Heart right ventricle (tissue), 16 donors: ENCODE measurements at regions not wholly inside any gene's neighbourhood (a gene's known extent, or its start where the extent isn't known, plus 50 kb on each side); places are given as distances from the start of the nearest gene placed in this dataset.

Experiments
- ATAC-seq, 8 donors: fragments of 200-7000 bp; cut with Tn5 transposase; one replicate each; pipeline ENCODE4 v1.9.1; 2020; ENCODE audit warnings: mild to moderate bottlenecking in 8 of 8, moderate library complexity in 8 of 8, moderate number of reproducible peaks in 1 of 8
- DNase-seq, 2 donors: peaks; one replicate each; pipeline ENCODE4 v3.0.0-alpha.2; 2020
- H3K27ac ChIP-seq, 10 donors: fragments of 200-600 bp; sonication (generic) in 2 of 10; one replicate each; pipeline versions ENCODE4 v1.5.0 to v1.8.0; 2020 to 2022; ENCODE audit warnings: mild to moderate bottlenecking in 3 of 10
- H3K27me3 ChIP-seq, 7 donors: fragments of 200-600 bp; one replicate each; pipeline ENCODE4 v1.8.0; 2021 to 2022; ENCODE audit warnings: mild to moderate bottlenecking in 2 of 7
- H3K36me3 ChIP-seq, 9 donors: fragments of 200-600 bp; sonication (generic) in 1 of 9; one replicate each; pipeline versions ENCODE4 v1.5.0 to v1.8.0; 2020 to 2022; ENCODE audit warnings: mild to moderate bottlenecking in 2 of 9
- H3K4me1 ChIP-seq, 9 donors: fragments of 200-600 bp; sonication (generic) in 1 of 9; one replicate each; pipeline versions ENCODE4 v1.5.0 to v1.8.0; 2020 to 2022; ENCODE audit warnings: mild to moderate bottlenecking in 4 of 9
- H3K4me3 ChIP-seq, 10 donors: fragments of 200-600 bp; sonication (generic) in 2 of 10; one replicate each; pipeline versions ENCODE4 v1.5.0 to v1.8.0; 2020 to 2022; ENCODE audit warnings: mild to moderate bottlenecking in 7 of 10, moderate library complexity in 2 of 10
- H3K9me3 ChIP-seq, 11 donors: fragments of 200-600 bp in 10 of 11; sonication (generic) in 2 of 11; one replicate each; pipeline versions ENCODE4 v1.5.0 to v1.8.0; 2013 to 2022; ENCODE audit warnings: mild to moderate bottlenecking in 2 of 11, control low read depth in 1 of 11, moderate library complexity in 1 of 11
- CTCF ChIP-seq, 9 donors: fragments of 200-600 bp; sonication (generic) in 2 of 9; IDR thresholded peaks; one replicate each; pipeline versions ENCODE4 v1.5.0 to v1.8.0; 2021 to 2022; ENCODE audit warnings: antibody characterized with exemption in 9 of 9, mild to moderate bottlenecking in 5 of 9, moderate library complexity in 1 of 9
- WGBS, 2 donors: extraction: QIAGEN DNeasy Blood & Tissue Kit; methylation state at CpG; one replicate each; pipeline ENCODE4 v1.1.7; 2013; ENCODE audit warnings: inconsistent platforms in 1 of 2; 5-methylcytosine and 5-hydroxymethylcytosine counted together
- intact Hi-C, 10 donors: fragments of 100-400 bp; cut with DNase I; formaldehyde crosslinking; loops; one replicate each; pipeline versions ENCODE4 v1.11.1 to v1.14.2; 2022
- donor health status: Arrhythmogenic right ventricular cardiomyopathy.
- donor health status: ischemic (EF 13 %, LVEDD 7.1; RV severe dilation, severe dysfunction).
- donor health status: healthy with polysubstance abuse.
- donor health status: DM: no; HTN: yes; CAD: no.
- donor health status: DM: no; HTN: no; CAD: no.
- donor health status: ischemic (EF 25% LVEDD 6.9; RV normal size, moderate dysfunction).
- donor health status: ischemic (EF 25% LVEDD 5.7; RV mildly dilated, moderate dysfunction).
- donor health status: healthy.
- donor health status: DM: yes; HTN: yes; CAD: no.
- donor health status: Ischemic cardiomyopathy.
- donor health status: ischemic (EF 35%, LVEDD 5.7; RV mildly dilated, moderate dysfunction).
- donor health status: nonischemic (EF 11% LVEDD 7.7; RV severe dilation, severe dysfunction).
- donor health status: DM: yes; HTN: yes; CAD: no.
- donor health status: PGD.
- donor health status: ischemic (EF 29% LVEDD 5.4; RV normal size, mild dysfunction).
- donor health status: nonischemic (EF 23%, LVEDD 6.1; RV moderate dilation, normal function).

GRCh38 chr6:53727748-53728147 is 62.2 kb upstream of the KLHL31 start:
- WGBS, 2 donors, result 83 to 93% methylated on average over 5 of the region's 5 CpGs
- DNase-seq, result no peak
- H3K4me3 ChIP-seq, result no peak overlapping the region
- H3K27ac ChIP-seq, result no peak overlapping the region
- intact Hi-C loops, result loop anchor here in 9 of 10 donors (1.0 to 10.0 kb wide), 9 partner anchors 73 to 563 kb away; partner anchors contain the start of gene GCLC (in 1 of the 9)
- H3K9me3 ChIP-seq, result no peaks in the 10 kb centered on the region
- TF ChIP-seq CTCF (IDR thresholded peaks at IDR 0.05), result no peak
- H3K36me3 ChIP-seq, result no peaks in the 10 kb centered on the region
- peaks cover 0 to 10% (median 0%) of the 10 kb centered on the region in 9 donors for H3K4me1 ChIP-seq
- H3K27me3 ChIP-seq, result peaks cover 0 to 6% (median 0%) of the 10 kb centered on the region in 7 donors
- ATAC-seq, result no peak

- 32 to 35% methylated on average over 18 of the region's 18 CpGs for WGBS, 2 donors
- Histone ChIP-seq H3K27me3 (peaks cover 0 to 6% (median 0%) of the 10 kb centered on the region in 7 donors), H3K27ac (no peak overlapping the region), H3K9me3 (no peaks in the 10 kb centered on the region), H3K36me3 (no peaks in the 10 kb centered on the region), H3K4me3 (no peak overlapping the region), H3K4me1 (peaks cover 0 to 10% (median 0%) of the 10 kb centered on the region in 9 donors)
- peak; percentile 79 to 93 (median 89) for ATAC-seq
- peak; percentile 90 to 97 (median 95) for TF ChIP-seq CTCF (IDR thresholded peaks at IDR 0.05)
- peak; percentile 76 to 79 for DNase-seq
- intact Hi-C loops, result loop anchor here in 9 of 10 donors (1.0 to 10.0 kb wide), 9 partner anchors 71 to 561 kb away; partner anchors contain the start of gene GCLC (in 1 of the 9)
Measured at GRCh38 chr6:53725791-53726575, 60.4 kb upstream of the KLHL31 start.

- Histone ChIP-seq H3K36me3 (no peaks in the 10 kb centered on the region), H3K27me3 (peaks cover 0 to 6% (median 0%) of the 10 kb centered on the region in 7 donors), H3K27ac (no peak overlapping the region), H3K9me3 (no peaks in the 10 kb centered on the region), H3K4me3 (no peak overlapping the region), H3K4me1 (peaks cover 0 to 10% (median 0%) of the 10 kb centered on the region in 9 donors)
- intact Hi-C loops, result loop anchor here in 7 of 10 donors (2.0 to 10.0 kb wide), 7 partner anchors 70 to 560 kb away; partner anchors contain the start of gene GCLC (in 1 of the 7)
- ATAC-seq (no peak), DNase-seq (no peak)
- 70 to 100% methylated on average over 1 of the region's 1 CpG for WGBS, 2 donors
- no peak for TF ChIP-seq CTCF (IDR thresholded peaks at IDR 0.05)
Measured at GRCh38 chr6:53724501-53724900, 58.9 kb upstream of the KLHL31 start.

- peaks cover 0 to 6% (median 0%) of the 10 kb centered on the region in 7 donors for H3K27me3 ChIP-seq
- H3K36me3 ChIP-seq, result no peaks in the 10 kb centered on the region
- ATAC-seq (no peak), DNase-seq (no peak)
- H3K4me3 ChIP-seq, result no peak overlapping the region
- no peak for TF ChIP-seq CTCF (IDR thresholded peaks at IDR 0.05)
- intact Hi-C loops, result loop anchor here in 7 of 10 donors (5.0 to 10.0 kb wide), 6 partner anchors 69 to 559 kb away; partner anchors contain the start of gene GCLC (in 1 of the 7)
- no peak overlapping the region for H3K27ac ChIP-seq
- peaks cover 0 to 7% (median 0%) of the 10 kb centered on the region in 9 donors for H3K4me1 ChIP-seq
- 93 to 100% methylated on average over 1 of the region's 1 CpG for WGBS, 2 donors
- H3K9me3 ChIP-seq, result no peaks in the 10 kb centered on the region
Measured at GRCh38 chr6:53723331-53723730, 57.8 kb upstream of the KLHL31 start.
